Tibial nerve (tissue), 4 donors: ENCODE measurements at regions not wholly inside any gene's neighbourhood (a gene's known extent, or its start where the extent isn't known, plus 50 kb on each side); places are given as distances from the start of the nearest gene placed in this dataset.

Experiments
- CTCF ChIP-seq, 5 experiments: fragments of 200-600 bp in 3 of 5; fragments of 450-650 bp in 2 of 5; sonication (generic) in 3 of 5; IDR thresholded peaks; one replicate each; pipeline ENCODE4 v1.5.1; 2016 to 2019; ENCODE audit warnings: antibody characterized with exemption in 5 of 5, mild to moderate bottlenecking in 3 of 5, moderate library complexity in 2 of 5
- EP300 ChIP-seq, 2 donors: sonication (generic); formaldehyde crosslinking; IDR thresholded peaks; one replicate each; pipeline ENCODE4 v1.6.1; 2017; ENCODE audit warnings: antibody characterized with exemption in 2 of 2, mild to moderate bottlenecking in 1 of 2
- POLR2A ChIP-seq, 2 donors: fragments of 450-650 bp; IDR thresholded peaks; one replicate each; pipeline ENCODE4 v1.6.1; 2017; ENCODE audit warnings: antibody characterized with exemption in 2 of 2, mild to moderate bottlenecking in 2 of 2, moderate library complexity in 2 of 2

DNA sequence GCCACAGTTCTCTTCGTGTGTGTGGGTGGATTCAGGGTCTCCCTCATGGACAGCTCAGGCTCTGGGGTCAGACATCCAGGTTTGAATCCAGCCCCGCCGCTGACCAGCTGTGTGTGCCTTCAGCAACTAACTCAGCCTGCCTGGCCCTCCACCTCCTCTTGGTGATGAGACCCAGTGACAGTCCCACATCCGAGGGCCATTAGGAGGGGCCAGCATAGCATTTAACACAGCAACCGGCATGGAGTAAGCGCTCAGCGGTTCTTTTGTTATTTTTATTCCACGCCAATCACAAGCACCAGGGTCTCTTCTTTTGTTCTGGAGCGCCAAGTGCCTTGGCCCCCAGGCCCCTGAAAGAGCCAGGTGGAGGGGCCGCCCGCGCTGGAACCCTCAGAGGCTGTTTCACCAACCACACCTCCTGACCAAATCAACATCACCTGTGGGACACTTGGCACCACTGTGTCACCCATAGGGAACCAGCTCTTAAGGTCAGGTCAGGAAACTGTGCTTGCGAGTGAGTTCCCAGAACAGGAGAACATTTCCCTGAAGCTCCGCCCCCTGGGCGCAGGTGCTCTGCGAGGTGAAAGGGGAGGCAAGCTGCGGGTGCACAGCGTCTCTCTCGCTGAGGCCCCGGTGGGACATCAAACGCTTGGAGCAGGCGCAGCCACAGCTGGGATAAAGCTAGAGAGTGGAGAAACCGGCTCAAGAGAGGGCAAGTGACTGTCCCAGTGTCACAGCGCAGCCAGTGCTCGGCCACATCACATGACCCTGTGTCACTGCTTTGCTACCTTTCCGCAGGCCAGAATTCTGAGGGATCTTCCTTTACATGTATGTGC lies 311.3 kb downstream of the UACA start:
- no peak for TF ChIP-seq CTCF (IDR thresholded peaks at IDR 0.05)
- no peak for TF ChIP-seq POLR2A (IDR thresholded peaks at IDR 0.05)
- no peak for TF ChIP-seq EP300 (IDR thresholded peaks at IDR 0.05)
